GM10248 (cell line): ENCODE measurements at regions not wholly inside any gene's neighbourhood (a gene's known extent, or its start where the extent isn't known, plus 50 kb on each side); places are given as distances from the start of the nearest gene placed in this dataset.
"Not testable (repeated sequence)": the region's sequence is repeated elsewhere in the genome, so short reads cannot be mapped to it uniquely, and the experiment has no call there.

Experiments
- CTCF ChIA-PET: fragments of 300-600 bp; sonication (Branson Sonifier 250); formaldehyde crosslinking; extraction: SDS; loops from one replicate; lab custom pipeline; 2021; ENCODE audit warnings: antibody characterized with exemption; lab: Yijun Ruan, JAX
- POLR2A ChIA-PET: fragments of 350-650 bp; sonication (Branson Sonifier 250); formaldehyde crosslinking; extraction: SDS; loops from one replicate; lab custom pipeline; 2020; ENCODE audit warnings: antibody characterized with exemption; lab: Yijun Ruan, JAX
- DNase-seq: peaks from one replicate; pipeline ENCODE4 v3.0.0; 2012; ENCODE audit errors: extremely low spot score
- CTCF ChIP-seq: IDR thresholded peaks from 2 replicates; pipeline ENCODE4 v1.5.1; 2012; ENCODE audit warnings: mild to moderate bottlenecking, low read depth; ENCODE audit errors: extremely low read depth, missing control alignments, control extremely low read depth

GRCh38 chr14:106618471-106618951, 1092.1 kb downstream of the TMEM121 start:
- POLR2A ChIA-PET, result not testable (repeated sequence)
- peak; percentile 87 for TF ChIP-seq CTCF
- peak; percentile 32 for DNase-seq
- CTCF ChIA-PET, result interaction anchor here (0.5 to 4.2 kb wide), 70 partner anchors 9 to 556 kb away, joined by 3 to 104 read pairs (median 6); no protein-coding TSS in a partner anchor

GRCh38 chr14:106619606-106620005, 1093.2 kb downstream of the TMEM121 start:
- POLR2A ChIA-PET, result no interaction called here
- DNase-seq, result no peak

GRCh38 chr14:106620368-106620767, 1094.0 kb downstream of the TMEM121 start:
- no peak for DNase-seq
- POLR2A ChIA-PET, result no interaction called here
- no peak for TF ChIP-seq CTCF
- CTCF ChIA-PET, result interaction anchor here (1.0 to 4.2 kb wide), 10 partner anchors 15 to 211 kb away, joined by 3 to 104 read pairs (median 8); no protein-coding TSS in a partner anchor

More at GRCh38 chr14:106619606-106620005, 1093.2 kb downstream of the TMEM121 start:
- TF ChIP-seq CTCF, result no peak
- CTCF ChIA-PET, result interaction anchor here (1.0 to 4.2 kb wide), 20 partner anchors 10 to 212 kb away, joined by 3 to 104 read pairs (median 14); no protein-coding TSS in a partner anchor

- no peak for DNase-seq
- TF ChIP-seq CTCF, result no peak
- CTCF ChIA-PET, result interaction anchor here (0.8 to 2.3 kb wide), 8 partner anchors 21 to 92 kb away, joined by 3 to 14 read pairs (median 4); no protein-coding TSS in a partner anchor
- POLR2A ChIA-PET, result no interaction called here
Observed at GRCh38 chr14:106622200-106622745, 1095.9 kb downstream of the TMEM121 start.

- no peak for DNase-seq
- POLR2A ChIA-PET, result no interaction called here
- no peak for TF ChIP-seq CTCF
- CTCF ChIA-PET, result interaction anchor here (1.1 to 2.2 kb wide), 6 partner anchors 23 to 66 kb away, joined by 3 to 15 read pairs (median 3); no protein-coding TSS in a partner anchor
Observed at GRCh38 chr14:106625186-106625585, 1098.8 kb downstream of the TMEM121 start.

GRCh38 chr14:106626469-106626868, 1100.1 kb downstream of the TMEM121 start:
- CTCF ChIA-PET, result interaction anchor here (0.7 to 1.8 kb wide), 7 partner anchors 8 to 94 kb away, joined by 3 to 23 read pairs (median 3); no protein-coding TSS in a partner anchor
- POLR2A ChIA-PET, DNase-seq: not testable (repeated sequence)
